CMK (cell line): ENCODE measurements at regions not wholly inside any gene's neighbourhood (a gene's known extent, or its start where the extent isn't known, plus 50 kb on each side); places are given as distances from the start of the nearest gene placed in this dataset.
"Not testable (repeated sequence)": the region's sequence is repeated elsewhere in the genome, so short reads cannot be mapped to it uniquely, and the experiment has no call there.

Experiments
- DNase-seq: peaks from one replicate; pipeline ENCODE4 v3.0.0-alpha.2; 2010; ENCODE audit warnings: low read depth

GRCh38 chr6:86476311-86476710 is 461.0 kb upstream of the HTR1E start:
- DNase-seq: no peak

GRCh38 chr6:86474081-86474480 is 463.2 kb upstream of the HTR1E start:
- DNase-seq: no peak

GRCh38 chr6:86471791-86472190 is 465.5 kb upstream of the HTR1E start:
- DNase-seq: no peak

GRCh38 chr6:86459978-86460377 is 477.4 kb upstream of the HTR1E start:
- no peak for DNase-seq

- no peak for DNase-seq
Measured at GRCh38 chr6:86456821-86457220, 480.5 kb upstream of the HTR1E start.

GRCh38 chr6:86453232-86453631 is 484.1 kb upstream of the HTR1E start:
- DNase-seq: no peak

- no peak for DNase-seq
Measured at GRCh38 chr6:86448398-86448797, 488.9 kb upstream of the HTR1E start.

- no peak for DNase-seq
Measured at GRCh38 chr6:86440608-86441007, 496.7 kb upstream of the HTR1E start.

GRCh38 chr6:86423571-86423970 is 513.8 kb upstream of the HTR1E start:
- DNase-seq: no peak

GRCh38 chr6:86412057-86412456 is 525.3 kb upstream of the HTR1E start:
- DNase-seq: no peak

GRCh38 chr6:86407128-86407527 is 530.2 kb upstream of the HTR1E start:
- no peak for DNase-seq

- DNase-seq: not testable (repeated sequence)
Measured at GRCh38 chr6:86392850-86393249, 544.5 kb upstream of the HTR1E start.

GRCh38 chr6:86380571-86381125 is 556.7 kb upstream of the HTR1E start:
- no peak for DNase-seq

- DNase-seq: no peak
Measured at GRCh38 chr6:86357877-86358276, 579.5 kb upstream of the HTR1E start.

GRCh38 chr6:86355271-86355670 is 582.1 kb upstream of the HTR1E start:
- peak; percentile 14 for DNase-seq

- DNase-seq: no peak
Measured at GRCh38 chr6:86331919-86332318, 605.4 kb upstream of the HTR1E start.

- no peak for DNase-seq
Measured at GRCh38 chr6:86331265-86331840, 606.0 kb upstream of the HTR1E start.

GRCh38 chr6:86306210-86306609 is 631.1 kb upstream of the HTR1E start:
- DNase-seq: no peak

- DNase-seq: no peak
Measured at GRCh38 chr6:86285876-86286275, 643.2 kb upstream of the SYNCRIP start.

- DNase-seq: not testable (repeated sequence)
Measured at GRCh38 chr6:86284809-86285480, 642.3 kb upstream of the SYNCRIP start.

GRCh38 chr6:86283596-86283995 is 640.9 kb upstream of the SYNCRIP start:
- DNase-seq: not testable (repeated sequence)

- no peak for DNase-seq
Measured at GRCh38 chr6:86276056-86276455, 633.4 kb upstream of the SYNCRIP start.

- DNase-seq: no peak
Measured at GRCh38 chr6:86273936-86274335, 631.2 kb upstream of the SYNCRIP start.
